ENCODE measurements at regions not wholly inside any gene's neighbourhood (a gene's known extent, or its start where the extent isn't known, plus 50 kb on each side); places are given as distances from the start of the nearest gene placed in this dataset.

GRCh38 chr4:124807421-124807820, 94.9 kb upstream of the ANKRD50 start:
- FAIRE-seq = no peak
- H2BK20ac ChIP-seq (ENCODE audit: low read length) = no peak overlapping the region
- no peak overlapping the region for H4K91ac ChIP-seq (replicated peaks; ENCODE audit: insufficient read length, low read length)
- H3K4me2 ChIP-seq (ENCODE audit: insufficient read depth in 1 of 2, low read depth in 2 of 2, low read length in 2 of 2) = no peak overlapping the region
- H3K79me1 ChIP-seq (ENCODE audit: low read depth, low read length) = no peaks in the 10 kb centered on the region
- no peak overlapping the region for H3K56ac ChIP-seq (replicated peaks; ENCODE audit: insufficient read length, low read depth, low read length)
- H3K27me3 ChIP-seq (replicated peaks in 1 of 4; ENCODE audit: control insufficient read depth in 3 of 4, extremely low read depth in 1 of 4, insufficient read depth in 3 of 4, low read length in 3 of 4) = no peaks in the 10 kb centered on the region
- no peak overlapping the region for H4K8ac ChIP-seq (ENCODE audit: extremely low read depth, insufficient read depth, low read length)
- no peak overlapping the region for H3K14ac ChIP-seq (ENCODE audit: insufficient read length)
- no peak for TF ChIP-seq HDAC2 (IDR thresholded peaks at IDR 0.05; ENCODE audit: borderline replicate concordance in 1 of 2, low read depth in 2 of 2, low read length in 2 of 2)
- no peak for TF ChIP-seq KDM4A (IDR thresholded peaks at IDR 0.05; ENCODE audit: low read depth, low read length, severe bottlenecking)
- no peak for TF ChIP-seq POU5F1 (IDR thresholded peaks at IDR 0.05; ENCODE audit: low read depth, low read length)
- no peak for TF ChIP-seq CEBPB (IDR thresholded peaks at IDR 0.05; ENCODE audit: low read depth, low read length)
- no peak for TF ChIP-seq BACH1 (IDR thresholded peaks at IDR 0.05; ENCODE audit: low read length)
- TF ChIP-seq CHD1 (IDR thresholded peaks at IDR 0.05; ENCODE audit: low read depth, low read length) = no peak
- TF ChIP-seq JUND (IDR thresholded peaks at IDR 0.05; ENCODE audit: low read length) = no peak
- TF ChIP-seq KDM1A (IDR thresholded peaks at IDR 0.05; ENCODE audit: borderline replicate concordance, low read length) = no peak
- no peak overlapping the region for H4K5ac ChIP-seq (ENCODE audit: insufficient read length, low read depth, low read length)
- H2BK12ac ChIP-seq (ENCODE audit: low read depth, low read length) = no peak overlapping the region
- no peak overlapping the region for H3K18ac ChIP-seq (ENCODE audit: extremely low read depth, low read length)
- ChIA-PET CTCF (ENCODE audit: partially characterized antibody) (no interaction called here), POLR2A (ENCODE audit: partially characterized antibody) (no interaction called here)
- no peaks in the 10 kb centered on the region for H3K23me2 ChIP-seq (ENCODE audit: low read depth, low read length)
- no peak overlapping the region for H3K23ac ChIP-seq (ENCODE audit: insufficient read length)
- peaks cover 0 to 4% (median 0%) of the 10 kb centered on the region in 4 experiments; a peak in 3 of 7 replicates for H3K4me1 ChIP-seq (replicated peaks in 1 of 4; ENCODE audit: control insufficient read depth in 3 of 4, insufficient read depth in 4 of 4, low read length in 3 of 4)
- H2BK120ac ChIP-seq (replicated peaks; ENCODE audit: low read depth, low read length) = no peak overlapping the region
- H3K4ac ChIP-seq (replicated peaks; ENCODE audit: insufficient read length, low read depth, low read length) = no peak overlapping the region
- H2BK5ac ChIP-seq (ENCODE audit: low read depth, low read length) = no peak overlapping the region
- peaks cover 6 to 12% of the 10 kb centered on the region in 2 experiments; a peak in 2 of 4 replicates for H3K9me3 ChIP-seq (ENCODE audit: insufficient read depth in 2 of 2, low read depth in 1 of 2, low read length in 1 of 2)
- WGBS, 2 experiments (ENCODE audit: extremely low coverage in 1 of 2, insufficient coverage in 1 of 2, insufficient read length in 1 of 2, insufficient replicate concordance in 2 of 2, low coverage in 1 of 2, low lambda C conversion rate in 2 of 2, missing lambda C conversion rate in 1 of 2) = 55% methylated on average over 1 of the region's 1 CpG; no CpG with 5 or more reads in 1 of the 2 experiments
- no peaks in the 10 kb centered on the region for H4K20me1 ChIP-seq (replicated peaks in 1 of 2; ENCODE audit: control insufficient read depth in 1 of 2, insufficient read depth in 2 of 2, low read length in 2 of 2)
- no peak overlapping the region for H2AFZ ChIP-seq (ENCODE audit: low read length)
- H3K36me3 ChIP-seq (ENCODE audit: control insufficient read depth in 2 of 4, insufficient read depth in 4 of 4, low read length in 3 of 4) = peaks cover 0 to 8% (median 2%) of the 10 kb centered on the region in 4 experiments; a peak in 3 of 8 replicates
- H2BK15ac ChIP-seq (ENCODE audit: low read length) = no peak overlapping the region
- no peak overlapping the region for H3K27ac ChIP-seq (ENCODE audit: low read depth, low read length)
- DNase-seq (ENCODE audit: low read depth in 1 of 2, low spot score in 2 of 2) = no peak
- no peaks in the 10 kb centered on the region for H3K79me2 ChIP-seq (ENCODE audit: control insufficient read depth in 1 of 2, insufficient read depth in 2 of 2, low read length in 2 of 2)
- no peak overlapping the region for H3K9ac ChIP-seq (replicated peaks in 1 of 4; ENCODE audit: extremely low read depth in 1 of 4, low read depth in 3 of 4, low read length in 3 of 4)
- H3K4me3 ChIP-seq (ENCODE audit: extremely low read depth in 1 of 4, insufficient read depth in 2 of 4, low read depth in 3 of 4, low read length in 4 of 4) = no peak overlapping the region; a peak in 1 of 8 replicates
- H2AK5ac ChIP-seq (ENCODE audit: low read depth, low read length) = no peak overlapping the region

Data from H1 (cell line).